GM18508 (cell line): ENCODE measurements at regions not wholly inside any gene's neighbourhood (a gene's known extent, or its start where the extent isn't known, plus 50 kb on each side); places are given as distances from the start of the nearest gene placed in this dataset.

Source experiments
- ATAC-seq: cut with Tn5 transposase; IDR thresholded peaks from one replicate; pipeline ENCODE4 v1.9.1; 2021; ENCODE audit warnings: moderate number of reproducible peaks; ENCODE audit not compliant: insufficient read depth, unreplicated experiment

GRCh38 chr12:67425394-67425793 is 156.2 kb downstream of the CAND1 start:
- no peak for ATAC-seq

DNA sequence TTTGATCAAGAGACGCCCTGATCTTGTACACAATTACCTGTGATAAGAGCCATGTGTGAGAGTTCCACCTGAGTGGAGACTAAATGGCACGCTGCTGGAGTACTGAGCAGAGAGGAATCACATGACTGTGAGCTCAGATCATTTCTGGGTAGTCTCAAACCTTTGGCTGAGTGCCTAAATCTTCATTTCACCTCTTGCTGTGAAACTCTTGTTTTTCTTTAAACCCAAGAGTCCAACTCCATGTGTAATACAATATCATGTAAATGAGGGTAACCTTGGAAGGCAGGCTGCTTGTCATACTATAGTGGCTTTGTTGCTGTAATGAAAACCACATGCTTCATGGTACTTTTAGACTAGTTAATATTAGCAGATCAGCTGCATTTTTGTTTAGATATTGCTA is 156.9 kb downstream of the CAND1 start:
- no peak for ATAC-seq

- ATAC-seq: no peak
Observed at GRCh38 chr12:67427336-67427735, 158.2 kb downstream of the CAND1 start.

DNA sequence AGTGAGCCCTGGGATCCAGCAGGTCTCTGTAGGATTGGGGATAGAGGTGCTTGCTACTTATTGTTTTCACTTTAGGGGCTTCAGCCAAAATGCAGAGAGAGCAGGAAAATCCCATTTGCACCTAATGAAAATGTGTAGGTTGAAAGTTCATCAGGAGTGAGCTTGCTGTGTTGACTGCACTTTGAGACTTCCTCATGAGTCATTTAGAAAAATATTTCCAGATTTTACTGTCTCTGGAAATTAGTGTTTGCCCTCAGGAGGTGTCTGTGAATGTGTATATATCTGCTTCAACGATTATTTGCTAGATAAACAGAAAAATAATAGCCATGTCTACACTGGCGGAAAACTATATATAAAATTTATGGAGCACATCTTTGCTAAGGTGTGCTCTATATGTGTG is 159.3 kb downstream of the CAND1 start:
- ATAC-seq: no peak

DNA sequence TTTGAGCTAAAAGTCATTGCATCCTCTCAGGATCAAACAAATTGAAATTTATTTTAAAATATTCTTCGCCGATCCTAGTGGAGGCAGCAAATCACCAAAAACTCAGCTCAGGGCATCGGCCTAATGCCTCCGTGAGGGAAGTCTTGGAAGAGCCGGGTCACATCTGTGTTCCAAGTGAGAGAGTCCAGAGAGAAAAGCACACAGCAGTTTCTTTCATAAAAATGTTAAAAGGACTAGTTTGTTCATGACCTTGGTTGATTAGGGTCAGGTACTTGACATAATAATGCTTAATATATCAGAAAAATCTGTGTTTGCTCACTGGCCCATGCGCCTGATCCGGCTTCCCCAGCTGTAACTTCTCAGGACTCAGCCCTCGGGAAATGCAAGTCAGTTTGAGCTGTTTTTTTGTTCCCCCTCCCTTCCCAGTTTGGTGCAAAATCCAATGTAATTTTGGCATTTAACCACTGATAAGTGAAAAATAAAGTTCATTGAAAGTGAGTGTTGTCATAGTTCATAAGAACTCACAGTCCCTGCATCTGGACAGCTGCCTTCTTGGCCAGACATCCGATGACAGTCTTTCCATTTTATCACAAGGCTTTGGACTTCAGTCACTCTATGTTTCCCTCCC is 161.7 kb downstream of the CAND1 start:
- ATAC-seq: no peak

GRCh38 chr12:67431411-67432020 is 162.4 kb downstream of the CAND1 start:
- no peak for ATAC-seq

- peak; percentile 91 for ATAC-seq
Observed at GRCh38 chr12:67433385-67434175, 164.4 kb downstream of the CAND1 start.

DNA sequence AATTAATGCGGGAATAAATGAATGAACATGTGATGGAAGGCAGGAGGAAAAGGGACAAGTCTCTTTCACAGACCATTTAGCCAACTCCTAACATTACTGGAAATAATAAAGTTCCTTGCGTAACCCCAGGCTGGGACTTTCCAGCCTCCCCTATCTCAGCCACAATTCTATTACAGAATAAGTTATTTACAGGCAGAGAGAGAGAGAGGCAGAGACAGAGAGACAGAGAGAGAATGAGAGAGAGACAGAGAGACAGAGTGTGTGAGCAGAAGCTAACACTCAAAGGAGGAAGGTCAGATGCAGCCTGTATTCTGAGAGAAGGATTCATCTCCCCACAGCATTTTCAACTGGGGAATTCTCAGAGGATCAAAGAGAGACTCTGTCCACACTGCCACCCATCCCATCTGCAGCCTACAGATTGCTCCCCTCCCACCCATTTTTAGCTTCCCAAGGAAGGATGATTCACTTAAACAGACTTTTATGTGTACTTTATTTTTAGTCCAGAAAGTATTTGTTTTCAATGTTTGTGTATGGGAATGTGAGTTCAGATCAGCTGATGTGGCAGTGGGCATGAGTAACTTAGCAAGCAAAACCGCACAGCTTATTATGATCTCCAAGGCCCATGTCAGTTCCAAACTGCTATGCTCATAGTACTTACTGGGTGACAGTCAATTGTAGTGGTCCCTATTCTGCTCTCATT is 165.7 kb downstream of the CAND1 start:
- no peak for ATAC-seq

GRCh38 chr12:67436230-67436629 is 167.1 kb downstream of the CAND1 start:
- ATAC-seq: no peak

- no peak for ATAC-seq
Observed at GRCh38 chr12:67437011-67437410, 167.9 kb downstream of the CAND1 start.

DNA sequence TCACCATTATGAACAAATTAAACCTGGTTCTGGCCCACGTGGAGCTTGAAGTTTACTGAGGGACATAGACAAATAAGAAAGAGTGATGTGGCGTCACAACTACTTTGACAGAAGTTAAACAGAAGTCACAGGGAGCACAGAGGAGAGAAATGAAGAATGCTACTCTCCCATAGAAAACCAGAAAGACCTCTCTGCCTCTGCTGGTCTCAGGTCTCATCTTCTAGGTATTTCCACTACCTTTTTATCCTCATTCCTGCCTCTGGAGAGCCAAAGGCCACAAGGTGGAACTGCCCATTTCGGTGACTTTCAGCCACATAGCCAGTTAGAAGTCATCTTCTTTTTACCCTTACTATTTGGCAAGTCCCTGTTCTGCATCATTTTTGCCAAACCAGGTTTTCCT is 170.5 kb downstream of the CAND1 start:
- no peak for ATAC-seq

DNA sequence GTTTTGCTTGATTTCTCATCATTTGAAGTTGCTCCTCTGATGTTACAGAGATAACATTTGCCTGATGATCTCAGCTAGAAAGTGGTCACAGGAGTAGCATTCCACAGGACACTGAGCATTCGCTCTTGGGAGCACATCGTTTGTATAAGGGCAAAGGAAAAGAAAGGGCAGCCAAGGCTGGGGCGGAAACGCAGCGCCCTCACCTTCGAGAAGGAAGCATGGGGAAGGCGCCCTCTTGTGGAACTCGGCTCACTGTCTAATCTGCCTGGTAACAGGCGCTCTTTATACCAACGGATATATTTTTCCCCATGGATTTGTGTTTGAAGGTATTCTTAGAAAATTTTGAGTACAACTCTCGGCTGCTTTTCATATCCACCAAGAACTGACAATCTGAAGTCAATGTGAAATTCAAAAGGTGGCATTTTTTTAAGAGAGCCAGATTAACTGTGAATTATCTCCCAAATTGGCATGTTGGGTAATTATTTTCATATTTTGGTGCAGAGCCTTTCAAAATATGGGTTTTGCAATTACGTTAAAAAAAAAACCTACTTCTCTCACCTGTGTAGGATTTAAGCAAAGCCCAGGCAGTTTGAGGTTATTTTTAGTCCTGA is 172.7 kb downstream of the CAND1 start:
- no peak for ATAC-seq

- ATAC-seq: no peak
Observed at GRCh38 chr12:67442347-67442841, 173.2 kb downstream of the CAND1 start.

DNA sequence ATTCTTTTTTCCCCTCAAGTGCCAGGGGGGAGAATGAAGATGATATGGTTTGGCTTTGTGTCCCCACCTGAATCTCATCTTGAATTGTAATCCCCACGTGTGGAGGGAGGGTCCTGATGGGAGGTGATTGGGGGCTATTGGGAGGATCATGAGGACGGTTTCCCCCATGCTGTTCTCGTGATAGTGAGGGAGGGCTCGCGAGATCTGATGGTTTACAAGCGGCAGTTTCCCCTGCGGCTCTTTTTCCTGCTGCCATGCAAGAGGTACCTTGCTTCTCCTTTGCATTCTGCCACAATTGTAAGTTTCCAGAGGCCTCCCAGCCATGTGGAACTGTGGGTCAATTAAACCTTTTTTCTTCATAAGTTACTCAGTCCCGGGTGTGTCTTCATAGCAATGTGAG is 173.7 kb downstream of the CAND1 start:
- no peak for ATAC-seq

- no peak for ATAC-seq
Observed at GRCh38 chr12:67444542-67444941, 175.4 kb downstream of the CAND1 start.

DNA sequence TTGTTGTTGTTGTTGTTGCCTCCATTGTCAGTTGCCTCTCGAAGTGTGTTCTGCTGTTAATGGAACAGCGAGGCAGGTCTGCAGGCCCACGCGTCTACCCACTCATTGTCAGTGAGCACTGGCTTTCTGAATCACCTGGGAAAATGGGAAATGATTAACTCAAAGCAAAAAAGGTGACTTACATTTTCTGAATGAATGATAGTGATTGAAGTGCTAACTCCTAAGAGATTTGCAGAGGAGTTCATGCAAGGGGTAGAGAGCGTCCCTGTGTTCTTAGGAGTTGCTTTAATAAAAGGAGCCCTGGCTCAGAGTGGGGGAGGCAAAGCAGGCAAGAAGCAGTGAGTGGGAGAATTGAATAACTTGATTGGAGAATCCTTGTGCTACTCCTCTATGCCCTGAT is 177.6 kb downstream of the CAND1 start:
- no peak for ATAC-seq

- ATAC-seq: no peak
Observed at GRCh38 chr12:67447180-67447579, 178.0 kb downstream of the CAND1 start.

DNA sequence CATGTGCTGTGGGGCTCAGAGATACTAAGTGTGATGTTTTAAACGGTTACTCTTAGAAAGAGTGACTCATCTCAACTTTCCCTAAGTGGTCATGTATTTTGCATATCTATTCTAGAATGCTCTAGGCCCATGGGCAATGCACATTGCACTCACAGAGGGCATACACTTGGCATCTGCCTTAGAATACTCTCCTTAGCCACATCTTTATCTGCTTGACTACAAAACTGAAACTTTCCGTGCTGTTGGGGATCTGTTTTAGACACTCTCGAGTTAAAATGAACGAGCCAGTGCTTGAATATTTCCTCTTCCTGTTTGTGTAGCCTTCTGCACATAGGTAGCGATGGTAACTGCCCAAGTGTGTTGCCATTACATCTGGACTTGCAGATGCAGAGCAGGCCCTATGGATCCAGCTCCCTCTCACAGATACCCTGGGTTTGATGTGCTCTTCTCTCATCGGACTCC is 180.5 kb downstream of the CAND1 start:
- peak; percentile 69 for ATAC-seq

DNA sequence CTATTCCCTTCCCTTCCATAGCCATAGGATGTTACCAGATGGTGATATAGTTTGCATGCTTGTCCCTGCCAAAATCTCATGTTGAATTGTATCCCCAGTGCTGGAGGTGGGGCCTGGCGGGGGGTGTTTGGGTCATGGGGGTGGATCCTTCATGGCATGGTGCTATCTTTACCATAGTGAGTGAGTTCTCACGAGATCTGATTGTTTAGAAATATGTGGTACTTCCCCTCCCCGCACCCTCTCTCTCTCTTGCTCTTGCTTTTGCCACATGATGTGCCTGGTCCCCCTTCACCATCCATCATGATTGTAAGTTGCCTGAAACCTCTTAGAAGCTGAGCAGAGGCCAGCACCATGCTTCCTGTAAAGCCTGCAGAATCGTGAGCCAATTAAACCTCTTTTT is 181.3 kb downstream of the CAND1 start:
- no peak for ATAC-seq

DNA sequence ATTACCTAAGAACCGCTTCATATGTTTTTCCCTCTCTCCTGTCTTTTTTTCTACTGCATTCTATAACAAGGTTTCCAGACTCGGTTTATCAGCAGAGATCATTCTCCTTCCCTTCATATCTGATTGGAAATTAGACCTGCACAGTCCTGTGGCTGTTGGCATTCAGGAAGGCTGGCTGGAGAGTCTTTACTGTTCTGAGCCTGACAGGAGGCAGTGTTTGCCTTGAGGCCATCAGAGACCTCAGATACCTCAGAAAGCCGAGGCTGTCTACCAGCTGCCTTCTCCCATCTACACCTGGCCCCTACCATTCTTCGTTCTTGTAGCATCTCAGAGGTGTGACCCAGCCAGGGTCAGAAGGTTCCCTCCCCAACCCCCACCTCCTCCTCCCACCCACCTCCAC is 182.0 kb downstream of the CAND1 start:
- ATAC-seq: no peak
